Myocyte (in vitro differentiated cells): ENCODE measurements at regions not wholly inside any gene's neighbourhood (a gene's known extent, or its start where the extent isn't known, plus 50 kb on each side); places are given as distances from the start of the nearest gene placed in this dataset.

Experiments used
- DNase-seq: peaks from one replicate; pipeline ENCODE4 v3.0.0-alpha.2; 2012; ENCODE audit warnings: low read depth

DNA sequence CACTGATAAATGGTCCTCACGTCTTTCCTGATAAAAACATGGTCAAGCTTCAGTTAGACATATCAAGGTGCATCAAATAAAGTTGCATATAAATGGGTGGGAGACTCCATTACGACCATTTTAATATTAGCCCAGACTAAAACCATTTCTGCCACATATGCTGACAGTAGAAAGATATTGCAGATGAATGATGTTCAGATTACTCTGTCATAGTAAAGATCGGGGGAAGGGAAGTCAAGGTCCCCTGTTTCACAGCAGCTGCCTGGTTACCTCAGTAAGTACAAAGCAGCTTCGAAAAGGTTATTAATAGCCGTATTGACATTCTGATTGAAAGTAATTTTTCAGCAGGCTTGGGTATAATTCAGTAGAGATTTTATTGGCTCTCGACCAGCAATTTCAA is 927.7 kb upstream of the CDH2 start:
- DNase-seq = no peak

DNA sequence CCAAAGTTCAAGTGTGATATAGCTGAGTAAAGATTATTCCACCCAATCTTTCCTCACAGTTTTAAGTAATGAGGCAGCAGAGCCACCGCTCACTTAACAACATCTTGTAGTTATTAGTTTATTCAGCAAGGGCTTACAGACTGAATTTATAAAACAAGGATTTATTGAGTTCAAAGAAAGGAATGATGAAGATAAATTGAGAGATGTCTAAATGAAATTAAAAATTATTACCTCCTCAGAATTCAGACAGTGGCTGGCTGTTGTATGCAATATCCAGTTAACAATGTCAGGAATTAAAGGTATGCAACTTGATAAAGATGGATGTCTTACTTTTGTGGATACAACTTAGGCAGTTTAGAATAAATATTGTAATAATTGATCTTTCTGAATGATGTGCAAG is 927.3 kb upstream of the CDH2 start:
- no peak for DNase-seq

GRCh38 chr18:29096079-29096770 is 919.3 kb upstream of the CDH2 start:
- no peak for DNase-seq

DNA sequence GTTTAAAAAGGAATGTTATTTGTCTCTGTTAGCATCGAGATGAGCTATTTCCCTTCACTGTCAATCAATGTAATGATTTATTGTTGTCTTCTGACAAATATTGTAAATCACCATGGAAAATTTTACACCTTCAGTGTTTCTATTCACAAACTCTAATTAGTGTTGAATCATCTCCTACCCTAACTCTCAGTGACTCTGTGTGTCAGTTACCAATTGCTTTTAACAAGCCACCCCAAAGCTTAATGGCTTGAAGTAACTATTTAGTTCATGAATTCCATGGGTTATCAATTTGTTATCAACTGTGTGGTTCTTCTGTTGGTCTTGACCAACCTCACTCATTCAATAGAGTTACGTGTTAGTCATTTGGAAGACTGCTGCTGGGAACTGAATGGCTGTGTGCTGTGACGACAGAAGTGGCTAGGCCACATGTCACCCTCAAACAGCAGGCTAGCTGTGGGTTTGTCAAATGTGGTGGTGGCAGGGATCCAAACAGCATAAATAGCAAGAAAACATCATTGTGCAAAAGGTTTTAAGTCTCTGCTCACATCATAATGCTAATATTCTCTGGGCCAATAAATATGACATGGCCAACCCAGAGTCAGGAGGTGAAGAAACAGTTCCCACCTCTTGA is 910.8 kb upstream of the CDH2 start:
- DNase-seq = peak; percentile 82

DNA sequence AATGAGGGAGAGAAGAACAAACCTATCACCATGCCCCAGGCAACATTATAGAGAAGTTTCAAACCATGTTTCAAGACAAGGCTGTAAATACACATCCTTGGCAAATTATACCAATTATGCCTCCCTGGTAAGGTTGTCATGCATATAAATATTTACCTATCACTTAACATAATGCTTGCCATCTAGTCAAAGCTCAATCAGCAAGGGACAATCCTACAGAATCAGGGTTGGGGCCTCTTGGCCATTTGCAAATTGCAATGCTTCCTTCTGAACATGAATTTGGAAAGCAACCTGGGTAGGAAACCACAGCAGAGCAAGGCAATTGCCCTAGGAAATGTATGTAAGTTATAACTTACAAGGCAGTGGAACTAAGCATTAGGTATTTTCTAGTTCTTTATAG is 907.2 kb upstream of the CDH2 start:
- DNase-seq = no peak

DNA sequence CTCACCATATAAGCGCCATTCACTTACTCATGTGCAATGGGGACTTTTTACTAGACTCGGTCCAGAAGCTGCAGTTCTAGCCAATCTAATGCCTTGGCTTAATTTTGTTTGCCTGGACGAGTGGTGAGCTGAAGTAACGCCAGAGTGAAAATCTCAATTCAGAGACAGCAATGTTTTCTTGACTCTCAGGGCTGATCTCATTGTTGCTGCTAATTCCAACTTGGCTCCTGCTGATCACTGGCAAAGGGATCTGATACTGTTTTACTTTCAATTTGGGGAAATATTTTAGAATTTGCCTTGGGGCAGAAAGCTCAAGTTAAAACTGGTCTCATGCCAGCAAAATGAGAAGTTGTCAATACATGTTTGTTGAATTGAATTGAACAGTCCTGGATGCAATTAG is 906.6 kb upstream of the CDH2 start:
- no peak for DNase-seq

DNA sequence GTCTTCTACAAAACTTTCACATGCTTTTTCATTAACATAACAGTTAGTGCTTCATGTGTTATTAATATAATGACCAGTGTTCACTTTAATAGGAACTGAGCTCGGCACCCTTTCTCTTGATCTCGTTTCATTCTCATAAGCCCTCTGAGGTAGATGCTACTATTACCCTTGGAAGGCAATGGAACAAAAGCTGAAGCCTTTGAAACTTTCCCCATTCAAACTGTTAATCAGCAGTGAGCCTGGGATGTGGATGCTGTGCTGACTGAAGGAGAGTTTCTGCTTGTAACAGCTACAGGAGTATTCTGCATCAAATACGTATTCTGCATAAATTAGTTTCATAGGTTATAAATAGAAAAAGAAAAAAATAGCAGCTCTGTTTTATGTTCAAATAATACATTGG is 904.0 kb upstream of the CDH2 start:
- no peak for DNase-seq

GRCh38 chr18:29078273-29078672 is 901.3 kb upstream of the CDH2 start:
- no peak for DNase-seq

- DNase-seq = no peak
Measured at GRCh38 chr18:29077344-29077743, 900.4 kb upstream of the CDH2 start.

DNA sequence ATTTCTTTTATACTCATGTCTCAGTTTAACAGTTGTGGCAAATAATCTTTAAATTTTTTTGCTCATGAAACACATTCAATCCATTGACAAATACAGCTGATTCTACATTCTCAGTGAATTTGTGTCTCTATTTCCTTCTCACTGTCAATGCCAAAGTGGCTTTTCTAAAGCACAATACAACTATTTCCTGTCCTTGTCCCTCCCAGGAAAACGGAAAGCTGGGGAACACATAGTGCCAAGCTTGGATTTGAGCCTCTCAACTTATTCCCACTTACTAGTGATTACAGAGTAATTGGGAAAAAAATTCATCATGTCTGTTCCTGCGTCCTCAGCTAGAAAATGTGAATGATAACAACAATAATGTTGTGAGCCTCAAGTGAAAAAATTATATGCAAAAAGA is 899.7 kb upstream of the CDH2 start:
- DNase-seq = no peak

DNA sequence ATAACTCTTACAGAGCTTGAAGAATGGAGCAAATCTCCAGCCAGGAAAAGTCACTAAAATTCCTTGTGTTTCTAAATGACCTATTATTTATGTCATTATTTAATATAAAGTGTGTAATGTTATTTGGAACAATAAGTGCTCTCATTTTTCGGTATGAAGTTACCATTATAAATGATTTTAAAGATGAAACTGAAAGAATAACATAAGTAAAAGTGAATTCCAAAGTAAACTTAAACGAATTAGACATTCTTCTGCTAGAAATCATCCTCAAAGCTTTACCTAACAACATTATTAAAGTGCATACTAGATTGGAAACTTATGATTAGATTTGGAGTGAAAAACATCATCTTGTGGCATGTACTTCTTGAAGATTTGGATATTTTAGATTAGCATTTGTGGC is 897.2 kb upstream of the CDH2 start:
- no peak for DNase-seq

- no peak for DNase-seq
Measured at GRCh38 chr18:29071869-29072268, 894.9 kb upstream of the CDH2 start.

GRCh38 chr18:29063346-29063745 is 886.4 kb upstream of the CDH2 start:
- DNase-seq = no peak

DNA sequence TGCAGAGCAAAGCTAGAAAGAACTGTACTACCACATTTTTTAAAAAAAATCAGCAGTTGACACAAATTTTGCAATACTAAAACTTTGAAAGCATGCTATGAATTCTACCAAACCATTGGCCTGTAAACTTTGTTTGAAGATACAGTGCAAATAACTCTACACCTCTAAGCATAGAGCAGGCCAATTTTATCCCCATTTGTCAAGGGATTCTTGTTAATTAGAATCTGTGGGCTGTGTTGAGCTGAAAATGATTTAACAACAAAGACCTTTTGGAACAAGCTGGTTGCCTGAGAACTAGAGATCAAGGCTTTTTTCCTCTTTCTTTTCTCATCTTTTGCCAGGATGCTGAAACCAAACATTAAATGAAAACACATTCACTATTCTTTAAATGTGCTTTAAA is 886.0 kb upstream of the CDH2 start:
- DNase-seq = no peak

DNA sequence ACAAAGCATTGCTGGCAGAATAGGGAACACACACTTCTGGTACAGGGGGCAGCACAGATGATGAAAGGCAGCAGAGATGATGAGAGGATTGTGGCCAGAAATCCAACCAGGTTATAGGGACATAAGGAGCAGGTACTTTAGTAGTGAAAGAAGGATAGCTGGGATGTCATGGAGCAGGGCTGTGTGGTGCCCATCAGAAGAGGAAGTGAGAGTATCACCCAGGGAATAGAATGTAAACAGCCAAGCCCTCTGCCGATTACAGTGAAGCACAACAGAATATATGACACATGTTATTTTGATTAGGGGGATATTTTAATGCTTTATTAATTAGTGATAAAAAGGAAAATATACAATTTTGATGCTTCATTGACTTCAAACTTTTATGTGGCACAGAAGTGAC is 883.4 kb upstream of the CDH2 start:
- DNase-seq = no peak

DNA sequence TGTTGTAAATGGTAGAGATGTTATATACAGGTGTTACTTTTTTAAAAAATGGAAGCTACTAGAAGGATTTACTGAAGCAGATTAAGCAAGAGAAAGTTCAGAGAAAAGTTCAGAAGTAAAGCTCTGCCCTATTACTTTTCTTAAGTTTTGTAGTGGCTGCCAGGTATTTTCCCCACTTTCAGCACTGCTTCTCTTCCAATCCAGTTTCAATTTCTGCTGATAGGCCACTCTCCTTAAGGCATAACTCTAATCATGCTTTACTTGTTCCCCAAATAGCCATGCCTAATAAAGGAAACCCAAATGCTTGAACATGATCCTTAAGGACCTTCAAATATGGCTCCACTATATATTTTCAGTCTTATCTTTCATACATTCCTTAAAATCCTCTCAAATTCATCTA is 880.8 kb upstream of the CDH2 start:
- no peak for DNase-seq

GRCh38 chr18:29056800-29057199 is 879.9 kb upstream of the CDH2 start:
- no peak for DNase-seq

- no peak for DNase-seq
Measured at GRCh38 chr18:29041976-29042375, 865.0 kb upstream of the CDH2 start.

GRCh38 chr18:29034113-29034856 is 857.4 kb upstream of the CDH2 start:
- DNase-seq = no peak

GRCh38 chr18:29028560-29028959 is 851.6 kb upstream of the CDH2 start:
- no peak for DNase-seq

DNA sequence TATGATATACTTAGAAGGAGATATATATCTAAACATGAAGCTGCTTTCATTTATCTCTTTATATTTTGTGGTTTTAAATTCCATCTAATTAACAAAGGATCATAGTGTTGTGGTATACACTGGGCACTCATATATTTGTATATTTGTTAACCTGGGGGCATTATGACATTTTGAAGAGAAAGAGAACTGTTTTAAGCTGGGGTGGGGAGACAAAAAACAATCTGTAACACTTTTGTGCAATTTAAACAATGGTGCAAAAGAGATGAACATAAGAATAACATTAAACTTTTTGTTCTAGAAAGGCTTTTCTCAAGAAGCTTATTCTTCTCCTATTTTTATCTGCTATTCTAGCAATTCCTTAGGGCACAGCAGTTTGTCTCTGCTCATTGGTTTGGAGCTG is 842.0 kb upstream of the CDH2 start:
- DNase-seq = no peak

DNA sequence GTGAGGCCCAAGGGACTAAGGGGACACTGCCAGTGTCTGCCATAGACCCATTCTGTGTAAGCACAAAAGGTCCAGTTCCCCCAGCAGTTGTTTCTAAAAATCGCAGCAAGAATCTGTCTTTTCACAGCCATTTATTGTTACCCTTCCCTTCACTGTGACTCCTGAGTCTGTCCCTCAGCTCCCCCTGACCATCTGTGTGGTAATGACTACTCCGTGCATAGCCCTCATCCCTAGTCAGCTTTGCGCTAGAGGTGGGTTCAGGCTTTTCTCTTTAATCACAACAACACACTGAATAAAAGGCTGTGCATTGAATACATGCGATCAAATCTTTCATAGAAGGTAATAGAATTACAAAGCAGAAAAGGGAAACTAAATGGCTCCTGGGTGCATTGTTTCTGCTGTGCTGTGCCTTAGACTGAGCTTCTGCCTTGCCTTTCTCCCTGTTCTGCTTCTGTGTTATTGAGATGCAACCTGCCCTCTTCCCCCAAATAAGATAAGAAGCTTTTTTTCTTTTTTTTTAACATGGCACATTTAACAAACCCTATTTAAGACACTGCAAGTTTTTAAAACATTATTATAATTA is 836.0 kb upstream of the CDH2 start:
- DNase-seq = no peak
